Heart left ventricle (tissue), 13 donors: ENCODE measurements at regions not wholly inside any gene's neighbourhood (a gene's known extent, or its start where the extent isn't known, plus 50 kb on each side); places are given as distances from the start of the nearest gene placed in this dataset.

Experiments used
- POLR2A ChIP-seq, 2 donors: fragments of 450-650 bp; IDR thresholded peaks; one replicate each; pipeline ENCODE4 v1.6.1; 2017; ENCODE audit warnings: antibody characterized with exemption in 2 of 2, mild to moderate bottlenecking in 2 of 2, moderate library complexity in 2 of 2
- TF ChIP-seq, protein P1 (sequence below), 12 donors: fragments of 200-600 bp; sonication (generic) in 4 of 12; IDR thresholded peaks; one replicate each; pipeline versions ENCODE4 v1.5.0 to v1.8.0; 2018 to 2022; ENCODE audit warnings: antibody characterized with exemption in 12 of 12, mild to moderate bottlenecking in 5 of 12
- donor health status: ischemic (EF 13 %, LVEDD 7.1; RV severe dilation, severe dysfunction).
- donor health status: DM: no; HTN: yes; CAD: no.
- donor health status: DM: no; HTN: no; CAD: no.
- donor health status: ischemic (EF 25% LVEDD 6.9; RV normal size, moderate dysfunction).
- donor health status: ischemic (EF 25% LVEDD 5.7; RV mildly dilated, moderate dysfunction).
- donor health status: ischemic (EF 35%, LVEDD 5.7; RV mildly dilated, moderate dysfunction).
- donor health status: nonischemic (EF 11% LVEDD 7.7; RV severe dilation, severe dysfunction).
- donor health status: DM: yes; HTN: yes; CAD: no.
- donor health status: PGD.
- donor health status: ischemic (EF 29% LVEDD 5.4; RV normal size, mild dysfunction).
- donor health status: nonischemic (EF 23%, LVEDD 6.1; RV moderate dilation, normal function).

- TF ChIP-seq, protein P1, sequence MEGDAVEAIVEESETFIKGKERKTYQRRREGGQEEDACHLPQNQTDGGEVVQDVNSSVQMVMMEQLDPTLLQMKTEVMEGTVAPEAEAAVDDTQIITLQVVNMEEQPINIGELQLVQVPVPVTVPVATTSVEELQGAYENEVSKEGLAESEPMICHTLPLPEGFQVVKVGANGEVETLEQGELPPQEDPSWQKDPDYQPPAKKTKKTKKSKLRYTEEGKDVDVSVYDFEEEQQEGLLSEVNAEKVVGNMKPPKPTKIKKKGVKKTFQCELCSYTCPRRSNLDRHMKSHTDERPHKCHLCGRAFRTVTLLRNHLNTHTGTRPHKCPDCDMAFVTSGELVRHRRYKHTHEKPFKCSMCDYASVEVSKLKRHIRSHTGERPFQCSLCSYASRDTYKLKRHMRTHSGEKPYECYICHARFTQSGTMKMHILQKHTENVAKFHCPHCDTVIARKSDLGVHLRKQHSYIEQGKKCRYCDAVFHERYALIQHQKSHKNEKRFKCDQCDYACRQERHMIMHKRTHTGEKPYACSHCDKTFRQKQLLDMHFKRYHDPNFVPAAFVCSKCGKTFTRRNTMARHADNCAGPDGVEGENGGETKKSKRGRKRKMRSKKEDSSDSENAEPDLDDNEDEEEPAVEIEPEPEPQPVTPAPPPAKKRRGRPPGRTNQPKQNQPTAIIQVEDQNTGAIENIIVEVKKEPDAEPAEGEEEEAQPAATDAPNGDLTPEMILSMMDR (IDR thresholded peaks at IDR 0.05), result no peak
- TF ChIP-seq POLR2A (IDR thresholded peaks at IDR 0.05), result no peak
These were observed 236.9 kb upstream of the DPYD start for GRCh38 chr1:98157524-98158313.
